ENCODE measurements at regions not wholly inside any gene's neighbourhood (a gene's known extent, or its start where the extent isn't known, plus 50 kb on each side); places are given as distances from the start of the nearest gene placed in this dataset.
"Not testable (repeated sequence)": the region's sequence is repeated elsewhere in the genome, so short reads cannot be mapped to it uniquely, and the experiment has no call there.

DNA sequence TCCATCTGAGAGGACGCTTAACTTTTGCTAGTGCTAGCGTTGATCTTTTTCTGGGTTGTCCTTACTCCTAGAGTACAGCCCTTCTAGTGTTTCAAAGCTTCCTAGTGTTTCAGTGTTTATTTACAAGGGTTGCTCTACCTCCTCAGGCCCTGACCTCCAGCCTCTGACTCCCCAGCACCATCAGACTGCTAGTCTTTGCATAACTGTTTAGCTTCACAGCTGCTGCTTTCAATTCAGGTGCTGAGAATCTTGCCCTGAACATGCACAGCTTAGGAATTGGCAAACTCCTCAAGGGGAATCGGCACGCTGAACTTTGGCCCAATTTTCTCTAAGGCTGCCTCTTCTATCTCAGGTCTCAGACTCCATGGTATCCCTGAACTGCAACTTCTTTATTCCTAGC, 52.9 kb downstream of the OR52B4 start:
- peak; percentile 22 for ATAC-seq
- DNase-seq (ENCODE audit: low spot score); intact Hi-C loops (cut with DNase I): not testable (repeated sequence)

- DNase-seq (ENCODE audit: low spot score); intact Hi-C loops (cut with DNase I); ATAC-seq: not testable (repeated sequence)
These were observed 91.0 kb downstream of the OR52B4 start for GRCh38 chr11:4277225-4277624.

DNA sequence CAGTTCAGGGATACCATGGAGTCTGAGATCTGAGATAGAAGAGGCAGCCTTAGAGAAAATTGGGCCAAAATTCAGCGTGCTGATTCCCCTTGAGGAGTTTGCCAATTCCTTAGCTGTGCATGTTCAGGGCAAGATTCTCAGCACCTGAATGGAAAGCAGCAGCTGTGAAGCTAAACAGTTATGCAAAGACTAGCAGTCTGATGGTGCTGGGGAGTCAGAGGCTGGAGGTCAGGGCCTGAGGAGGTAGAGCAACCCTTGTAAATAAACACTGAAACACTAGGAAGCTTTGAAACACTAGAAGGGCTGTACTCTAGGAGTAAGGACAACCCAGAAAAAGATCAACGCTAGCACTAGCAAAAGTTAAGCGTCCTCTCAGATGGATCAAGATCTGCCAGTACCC, 117.1 kb downstream of the OR52B4 start:
- ATAC-seq; intact Hi-C loops (cut with DNase I); DNase-seq (ENCODE audit: low spot score): not testable (repeated sequence)

GRCh38 chr11:4249475-4249874, 118.7 kb downstream of the OR52B4 start:
- DNase-seq (ENCODE audit: low spot score); intact Hi-C loops (cut with DNase I); ATAC-seq: not testable (repeated sequence)

- ATAC-seq; DNase-seq (ENCODE audit: low spot score); intact Hi-C loops (cut with DNase I): not testable (repeated sequence)
These were observed 130.4 kb downstream of the OR52B4 start for GRCh38 chr11:4237771-4238170.

- ATAC-seq = peak; percentile 52
- DNase-seq (ENCODE audit: low spot score); intact Hi-C loops (cut with DNase I): not testable (repeated sequence)
These were observed 124.3 kb downstream of the RRM1 start for GRCh38 chr11:4218857-4219256.

DNA sequence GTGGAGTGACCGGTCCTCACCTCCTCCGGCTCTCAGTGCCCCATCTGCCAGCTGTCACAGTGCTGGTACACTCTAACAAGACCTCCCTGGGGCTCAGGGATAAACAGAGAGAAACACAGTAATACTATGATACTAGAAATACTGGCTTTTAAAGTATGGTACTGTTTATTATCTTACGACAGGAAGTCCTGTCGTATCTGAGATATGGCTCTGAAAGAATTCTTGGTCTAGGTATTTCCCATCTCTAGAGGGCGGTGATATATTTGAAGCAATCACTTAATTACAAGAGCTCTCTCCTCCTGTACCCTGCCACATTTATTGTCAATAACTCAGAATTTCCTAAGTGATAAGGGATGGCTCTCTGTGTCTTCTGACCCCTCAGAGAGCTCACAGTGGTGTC, 119.1 kb downstream of the RRM1 start:
- intact Hi-C loops (cut with DNase I) = no loop called here
- DNase-seq (ENCODE audit: low spot score) = no peak
- no peak for ATAC-seq

- no peak for ATAC-seq
- intact Hi-C loops (cut with DNase I) = no loop called here
- DNase-seq (ENCODE audit: low spot score) = no peak
These were observed 117.4 kb downstream of the RRM1 start for GRCh38 chr11:4211991-4212390.

DNA sequence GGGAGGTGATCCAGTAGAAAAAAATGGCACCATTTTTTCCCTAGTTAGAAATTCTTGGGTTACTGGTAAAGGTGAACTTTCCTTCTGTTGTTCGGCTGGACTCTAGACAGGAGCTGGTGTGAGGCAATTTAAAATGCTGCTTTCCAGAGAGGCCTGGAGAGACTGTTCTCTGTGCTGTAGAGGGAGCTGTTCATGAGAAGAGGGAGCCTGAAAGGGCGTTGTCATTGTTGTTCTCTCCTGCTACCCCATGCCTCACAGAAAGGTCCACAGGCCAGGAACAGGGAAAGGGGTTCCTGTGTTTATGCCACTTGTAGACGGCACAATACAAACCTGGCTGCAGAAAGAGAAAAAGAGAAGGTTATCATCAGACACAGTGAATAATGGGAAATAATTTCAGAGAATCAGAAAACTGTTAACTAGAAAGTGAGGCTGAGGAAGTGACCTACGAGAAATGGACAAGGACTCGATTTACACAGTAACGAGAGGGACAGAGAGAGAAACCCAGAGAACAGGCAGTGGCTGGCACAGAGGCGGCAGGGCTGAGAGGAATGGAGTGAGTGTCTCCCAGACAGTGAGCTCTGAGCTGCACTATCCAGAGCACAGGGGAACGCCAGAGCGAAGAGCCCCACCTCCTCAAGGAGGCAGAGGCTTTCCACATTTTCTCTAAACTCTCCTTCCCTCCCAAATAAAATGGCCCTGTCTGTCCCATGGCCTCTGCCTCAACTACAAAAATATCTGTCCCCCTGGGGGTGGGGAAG, 109.2 kb downstream of the RRM1 start:
- ATAC-seq = no peak
- intact Hi-C loops (cut with DNase I) = no loop called here
- no peak for DNase-seq (ENCODE audit: low spot score)

GRCh38 chr11:4202749-4203148, 108.2 kb downstream of the RRM1 start:
- ATAC-seq (no peak), DNase-seq (ENCODE audit: low spot score) (no peak)
- intact Hi-C loops (cut with DNase I) = no loop called here

DNA sequence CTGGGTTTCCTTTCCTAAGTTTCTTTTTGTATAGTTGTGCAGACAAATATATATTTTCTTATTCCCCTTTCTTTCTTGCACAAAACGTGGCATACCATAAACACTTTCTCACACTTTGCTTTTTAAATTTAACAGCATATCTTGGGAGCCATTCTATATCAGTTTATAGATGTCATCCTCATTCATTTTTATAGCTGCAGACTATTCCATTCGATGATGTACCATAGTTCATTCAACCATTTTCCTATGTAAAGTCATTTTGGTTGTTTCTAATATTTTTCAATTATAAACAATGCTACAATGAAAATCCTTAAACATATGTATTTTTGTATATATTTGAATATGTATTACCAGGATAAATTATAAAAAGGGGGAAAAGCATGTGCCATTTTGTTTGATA, 102.5 kb downstream of the RRM1 start:
- DNase-seq (ENCODE audit: low spot score) (no peak), ATAC-seq (no peak)
- intact Hi-C loops (cut with DNase I) = loop anchor here (10.0 kb wide), 1 partner anchor 1388 kb away; the partner anchor contains the start of gene OR52B6

DNA sequence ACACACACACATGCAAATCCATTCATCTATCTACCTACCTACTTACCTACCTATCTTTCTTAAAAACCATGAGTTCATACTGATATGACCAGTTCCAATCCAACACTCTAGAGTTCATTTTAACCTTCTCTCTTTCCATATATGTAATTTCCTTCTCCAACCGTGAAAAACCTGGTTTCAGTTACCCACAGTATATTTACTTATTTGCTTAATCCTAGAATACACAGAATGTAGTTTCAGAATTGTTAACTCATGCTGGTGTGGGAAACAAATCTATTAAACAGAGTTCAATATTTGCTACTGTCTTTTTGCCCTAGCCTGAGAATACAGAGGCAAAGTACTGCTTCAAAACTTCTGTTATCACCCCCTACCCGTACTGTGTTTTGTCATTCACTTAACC, 101.3 kb downstream of the RRM1 start:
- ATAC-seq (no peak), DNase-seq (ENCODE audit: low spot score) (no peak)
- intact Hi-C loops (cut with DNase I) = loop anchor here (10.0 kb wide), 1 partner anchor 1389 kb away; the partner anchor contains the start of gene OR52B6

GRCh38 chr11:4194889-4195288, 100.3 kb downstream of the RRM1 start:
- intact Hi-C loops (cut with DNase I) = loop anchor here (10.0 kb wide), 1 partner anchor 1390 kb away; the partner anchor contains the start of gene OR52B6
- ATAC-seq = no peak
- no peak for DNase-seq (ENCODE audit: low spot score)

GRCh38 chr11:4191031-4191571, 96.5 kb downstream of the RRM1 start:
- intact Hi-C loops (cut with DNase I) = loop anchor here (10.0 kb wide), 1 partner anchor 1394 kb away; the partner anchor contains the start of gene OR52B6
- DNase-seq (ENCODE audit: low spot score) (no peak), ATAC-seq (no peak)

GRCh38 chr11:4190519-4190918, 95.9 kb downstream of the RRM1 start:
- DNase-seq (ENCODE audit: low spot score) (no peak), ATAC-seq (no peak)
- intact Hi-C loops (cut with DNase I) = loop anchor here (10.0 kb wide), 1 partner anchor 1394 kb away; the partner anchor contains the start of gene OR52B6

DNA sequence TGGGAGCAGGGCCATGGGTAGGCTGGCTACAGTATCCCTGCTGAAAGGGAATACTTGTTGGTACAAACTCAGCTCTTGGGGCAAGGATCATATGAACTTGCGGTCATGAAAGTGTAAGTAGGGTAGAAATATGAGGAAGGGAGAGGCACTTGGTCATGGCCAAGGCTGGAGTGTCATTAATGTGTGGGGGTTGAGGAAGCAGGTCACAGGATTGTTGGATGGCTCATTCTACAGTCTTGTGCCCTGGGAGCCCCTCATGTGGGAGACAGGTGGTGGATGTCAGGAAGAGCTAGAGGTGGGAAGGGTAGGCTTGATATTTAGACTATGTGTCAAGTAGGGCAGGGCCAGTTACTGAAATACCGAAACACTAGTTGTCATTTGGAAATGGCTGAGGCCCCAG, 95.5 kb downstream of the RRM1 start:
- intact Hi-C loops (cut with DNase I) = loop anchor here (10.0 kb wide), 1 partner anchor 1395 kb away; the partner anchor contains the start of gene OR52B6
- no peak for DNase-seq (ENCODE audit: low spot score)

More for the DNA sequence above, 95.5 kb downstream of the RRM1 start:
- ATAC-seq = no peak

All from sciatic nerve (tissue), 2 donors.